NCI-H226 (cell line): ENCODE measurements at regions not wholly inside any gene's neighbourhood (a gene's known extent, or its start where the extent isn't known, plus 50 kb on each side); places are given as distances from the start of the nearest gene placed in this dataset.
"Not testable (repeated sequence)": the region's sequence is repeated elsewhere in the genome, so short reads cannot be mapped to it uniquely, and the experiment has no call there.

Experiments used
- DNase-seq: peaks from one replicate; pipeline ENCODE4 v3.0.0-alpha.2; 2015

GRCh38 chr14:104307246-104307626 lies 168.8 kb downstream of the KIF26A start:
- no peak for DNase-seq

GRCh38 chr14:104307627-104308401 lies 169.4 kb downstream of the KIF26A start:
- no peak for DNase-seq

GRCh38 chr14:104308534-104308933 lies 170.1 kb downstream of the KIF26A start:
- DNase-seq = not testable (repeated sequence)

GRCh38 chr14:104309657-104310369 lies 171.4 kb downstream of the KIF26A start:
- no peak for DNase-seq

- no peak for DNase-seq
Observed at GRCh38 chr14:104311358-104311757, 173.0 kb downstream of the KIF26A start.

- no peak for DNase-seq
Observed at GRCh38 chr14:104313674-104314073, 175.3 kb downstream of the KIF26A start.

GRCh38 chr14:104314251-104314941 lies 176.0 kb downstream of the KIF26A start:
- no peak for DNase-seq

- DNase-seq = no peak
Observed at GRCh38 chr14:104315169-104315568, 176.8 kb downstream of the KIF26A start.

GRCh38 chr14:104315625-104316024 lies 177.2 kb downstream of the KIF26A start:
- no peak for DNase-seq

- no peak for DNase-seq
Observed at GRCh38 chr14:104316121-104316722, 177.8 kb downstream of the KIF26A start.

GRCh38 chr14:104316723-104317491 lies 178.5 kb downstream of the KIF26A start:
- DNase-seq = no peak

GRCh38 chr14:104317492-104317805 lies 179.1 kb downstream of the KIF26A start:
- DNase-seq = no peak

- no peak for DNase-seq
Observed at GRCh38 chr14:104317975-104318557, 179.7 kb downstream of the KIF26A start.

GRCh38 chr14:104318558-104319490 lies 180.4 kb downstream of the KIF26A start:
- no peak for DNase-seq

GRCh38 chr14:104319491-104320241 lies 181.3 kb downstream of the KIF26A start:
- no peak for DNase-seq

GRCh38 chr14:104320611-104321086 lies 182.3 kb downstream of the KIF26A start:
- DNase-seq = no peak

GRCh38 chr14:104321088-104321801 lies 182.9 kb downstream of the KIF26A start:
- DNase-seq = no peak

- no peak for DNase-seq
Observed at GRCh38 chr14:104321802-104322130, 183.4 kb downstream of the KIF26A start.

- DNase-seq = no peak
Observed at GRCh38 chr14:104322531-104323366, 184.4 kb downstream of the KIF26A start.
